NB4 (cell line): ENCODE measurements at regions not wholly inside any gene's neighbourhood (a gene's known extent, or its start where the extent isn't known, plus 50 kb on each side); places are given as distances from the start of the nearest gene placed in this dataset.

ENCODE experiments used
- MYC ChIP-seq: IDR thresholded peaks from 2 replicates; pipeline ENCODE4 v1.6.1; 2011; ENCODE audit warnings: low read depth, low read length
- POLR2A ChIP-seq: IDR thresholded peaks from 2 replicates; pipeline ENCODE4 v1.6.1; 2011; ENCODE audit warnings: mild to moderate bottlenecking; ENCODE audit not compliant: insufficient read length; ENCODE audit errors: extremely low read depth
- TF ChIP-seq, protein P1 (sequence below): IDR thresholded peaks from one replicate; pipeline ENCODE4 v1.5.1; 2012; ENCODE audit warnings: low read depth, low read length

DNA sequence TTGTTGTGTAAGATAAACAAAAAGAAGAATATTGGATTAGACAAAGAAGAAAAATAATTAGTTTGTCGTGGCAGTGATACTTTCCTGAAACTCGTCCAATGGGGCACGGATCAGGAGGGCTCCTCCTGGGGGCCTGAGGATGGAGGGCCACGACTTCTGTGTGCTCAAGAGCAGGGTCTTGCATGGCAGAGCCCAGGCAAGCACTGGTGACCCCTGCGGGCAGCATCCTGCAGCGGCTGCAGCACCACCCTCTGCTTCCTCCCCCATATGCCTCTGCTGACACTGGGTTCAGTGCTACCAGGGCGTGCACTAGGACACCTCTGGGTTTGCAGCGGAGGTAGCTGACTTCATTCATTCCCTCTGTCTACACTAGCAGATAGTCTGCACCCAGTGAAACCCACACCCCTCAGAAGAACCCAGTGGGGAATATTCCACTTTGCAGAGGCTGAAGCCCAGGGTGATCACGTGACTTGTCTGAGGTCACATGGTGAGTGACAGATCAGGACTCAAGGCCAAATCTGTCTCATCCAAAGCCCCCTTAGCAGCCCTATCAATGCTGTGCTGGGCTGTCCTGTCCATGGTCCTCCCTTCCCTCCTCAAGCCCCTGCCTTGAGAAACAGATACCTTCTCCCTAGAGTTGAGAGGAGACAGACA, 375.5 kb downstream of the TCERG1L start:
- TF ChIP-seq, protein P1, sequence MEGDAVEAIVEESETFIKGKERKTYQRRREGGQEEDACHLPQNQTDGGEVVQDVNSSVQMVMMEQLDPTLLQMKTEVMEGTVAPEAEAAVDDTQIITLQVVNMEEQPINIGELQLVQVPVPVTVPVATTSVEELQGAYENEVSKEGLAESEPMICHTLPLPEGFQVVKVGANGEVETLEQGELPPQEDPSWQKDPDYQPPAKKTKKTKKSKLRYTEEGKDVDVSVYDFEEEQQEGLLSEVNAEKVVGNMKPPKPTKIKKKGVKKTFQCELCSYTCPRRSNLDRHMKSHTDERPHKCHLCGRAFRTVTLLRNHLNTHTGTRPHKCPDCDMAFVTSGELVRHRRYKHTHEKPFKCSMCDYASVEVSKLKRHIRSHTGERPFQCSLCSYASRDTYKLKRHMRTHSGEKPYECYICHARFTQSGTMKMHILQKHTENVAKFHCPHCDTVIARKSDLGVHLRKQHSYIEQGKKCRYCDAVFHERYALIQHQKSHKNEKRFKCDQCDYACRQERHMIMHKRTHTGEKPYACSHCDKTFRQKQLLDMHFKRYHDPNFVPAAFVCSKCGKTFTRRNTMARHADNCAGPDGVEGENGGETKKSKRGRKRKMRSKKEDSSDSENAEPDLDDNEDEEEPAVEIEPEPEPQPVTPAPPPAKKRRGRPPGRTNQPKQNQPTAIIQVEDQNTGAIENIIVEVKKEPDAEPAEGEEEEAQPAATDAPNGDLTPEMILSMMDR: no peak
- TF ChIP-seq POLR2A: no peak
- no peak for TF ChIP-seq MYC
